Kidney epithelial cell (primary cell): ENCODE measurements at regions not wholly inside any gene's neighbourhood (a gene's known extent, or its start where the extent isn't known, plus 50 kb on each side); places are given as distances from the start of the nearest gene placed in this dataset.

Source experiments
- DNase-seq: peaks from one replicate; pipeline ENCODE4 v3.0.0-alpha.2; 2010; ENCODE audit warnings: low read depth
- H3K27me3 ChIP-seq: 2 replicates; pipeline ENCODE4 v1.6.0; 2011; ENCODE audit warnings: low read length; ENCODE audit not compliant: control insufficient read depth, insufficient read depth
- H3K36me3 ChIP-seq: 2 replicates; pipeline ENCODE4 v1.5.1; 2011; ENCODE audit warnings: low read length; ENCODE audit not compliant: control insufficient read depth, insufficient read depth
- H3K4me3 ChIP-seq: 2 replicates; pipeline ENCODE4 v1.5.1; 2011; ENCODE audit warnings: low read depth, mild to moderate bottlenecking, control low read depth, low read length
- TF ChIP-seq, protein P1 (sequence below): IDR thresholded peaks from 2 replicates; pipeline ENCODE4 v1.5.1; 2011; ENCODE audit warnings: mild to moderate bottlenecking, moderate library complexity, low read length, control low read depth, inconsistent platforms; ENCODE audit not compliant: insufficient read depth, poor library complexity, severe bottlenecking

DNA sequence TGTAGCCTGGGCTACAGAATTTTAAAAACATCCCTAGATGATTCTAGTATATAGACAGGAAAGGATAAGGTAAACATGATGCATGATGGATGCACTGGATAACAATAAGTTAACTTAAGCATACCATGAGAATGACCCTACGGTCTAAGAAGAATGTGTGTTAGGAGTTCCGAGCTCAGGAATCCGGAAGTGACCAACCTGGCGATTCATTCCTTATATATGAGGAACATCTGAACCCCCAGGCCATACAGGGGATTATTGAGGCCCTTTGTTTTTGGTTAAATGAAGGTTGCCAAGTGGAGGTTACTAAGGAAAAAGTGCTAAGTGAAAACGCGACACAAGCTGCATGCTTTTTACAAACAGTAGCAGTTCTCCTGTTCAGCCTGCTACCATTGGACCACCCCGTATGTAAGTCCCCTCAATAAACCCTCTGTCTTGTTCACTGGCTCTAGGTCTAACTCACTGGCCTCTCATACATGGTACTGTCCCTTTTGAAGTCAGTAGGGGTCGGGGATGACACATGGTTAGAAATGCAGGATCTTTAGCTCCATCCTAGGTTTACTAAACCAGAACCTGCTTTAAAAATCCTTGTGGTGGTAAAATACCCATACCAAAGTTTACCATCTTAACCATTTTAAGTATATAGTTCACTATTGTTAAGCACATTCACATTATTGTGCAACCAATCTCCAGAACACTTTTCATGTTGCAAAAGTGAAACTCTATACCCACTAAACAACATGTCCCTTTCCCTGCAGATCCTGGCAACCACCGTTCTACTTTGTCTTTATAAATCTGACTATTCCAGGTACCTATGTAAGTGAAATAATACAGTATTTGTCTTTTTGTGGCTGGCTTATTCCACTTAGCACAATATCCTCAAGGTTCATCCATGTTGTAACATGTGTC, 111.0 kb upstream of the MAP4K3 start:
- TF ChIP-seq, protein P1, sequence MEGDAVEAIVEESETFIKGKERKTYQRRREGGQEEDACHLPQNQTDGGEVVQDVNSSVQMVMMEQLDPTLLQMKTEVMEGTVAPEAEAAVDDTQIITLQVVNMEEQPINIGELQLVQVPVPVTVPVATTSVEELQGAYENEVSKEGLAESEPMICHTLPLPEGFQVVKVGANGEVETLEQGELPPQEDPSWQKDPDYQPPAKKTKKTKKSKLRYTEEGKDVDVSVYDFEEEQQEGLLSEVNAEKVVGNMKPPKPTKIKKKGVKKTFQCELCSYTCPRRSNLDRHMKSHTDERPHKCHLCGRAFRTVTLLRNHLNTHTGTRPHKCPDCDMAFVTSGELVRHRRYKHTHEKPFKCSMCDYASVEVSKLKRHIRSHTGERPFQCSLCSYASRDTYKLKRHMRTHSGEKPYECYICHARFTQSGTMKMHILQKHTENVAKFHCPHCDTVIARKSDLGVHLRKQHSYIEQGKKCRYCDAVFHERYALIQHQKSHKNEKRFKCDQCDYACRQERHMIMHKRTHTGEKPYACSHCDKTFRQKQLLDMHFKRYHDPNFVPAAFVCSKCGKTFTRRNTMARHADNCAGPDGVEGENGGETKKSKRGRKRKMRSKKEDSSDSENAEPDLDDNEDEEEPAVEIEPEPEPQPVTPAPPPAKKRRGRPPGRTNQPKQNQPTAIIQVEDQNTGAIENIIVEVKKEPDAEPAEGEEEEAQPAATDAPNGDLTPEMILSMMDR, result no peak
- Histone ChIP-seq H3K36me3 (no peaks in the 10 kb centered on the region), H3K27me3 (no peaks in the 10 kb centered on the region), H3K4me3 (no peak overlapping the region)
- peak; percentile 34 for DNase-seq

GRCh38 chr2:39549000-39549399, 111.9 kb upstream of the MAP4K3 start:
- H3K27me3 ChIP-seq, result no peaks in the 10 kb centered on the region
- DNase-seq, result no peak
- TF ChIP-seq, protein P1, result no peak
- H3K4me3 ChIP-seq, result no peak overlapping the region
- H3K36me3 ChIP-seq, result no peaks in the 10 kb centered on the region

- Histone ChIP-seq H3K36me3 (no peaks in the 10 kb centered on the region), H3K27me3 (no peaks in the 10 kb centered on the region), H3K4me3 (no peak overlapping the region)
- TF ChIP-seq, protein P1, result no peak
- DNase-seq, result no peak
Measured at GRCh38 chr2:39549718-39550464, 112.8 kb upstream of the MAP4K3 start.

DNA sequence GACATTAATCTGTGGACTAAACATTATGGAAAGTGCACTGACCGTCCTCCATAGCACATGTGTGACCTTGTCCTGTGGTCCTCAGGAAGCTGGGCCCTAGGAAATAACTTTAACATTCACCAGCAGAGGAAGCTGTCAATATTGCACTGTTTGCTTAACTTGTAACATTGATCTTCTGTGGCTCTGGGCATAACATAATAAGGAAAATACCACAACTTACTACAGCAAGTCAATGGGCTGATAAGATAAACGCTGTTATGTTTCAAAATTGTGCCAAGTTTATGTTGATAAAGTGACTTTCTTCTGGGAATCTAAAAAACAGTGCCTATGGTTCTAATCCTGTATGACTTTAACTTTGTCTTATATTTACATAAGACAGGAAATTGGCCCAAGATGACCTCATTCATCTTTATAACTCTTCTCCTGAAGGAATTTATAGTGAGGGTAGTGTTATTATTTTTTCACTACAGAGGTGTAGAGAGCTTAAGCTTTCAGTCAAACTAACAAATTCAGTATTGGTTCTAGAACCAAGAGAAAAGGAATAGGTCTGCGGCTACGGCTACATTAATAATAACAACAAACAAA, 113.7 kb upstream of the MAP4K3 start:
- TF ChIP-seq, protein P1, result no peak
- H3K4me3 ChIP-seq, result no peak overlapping the region
- no peak for DNase-seq
- H3K27me3 ChIP-seq, result no peaks in the 10 kb centered on the region
- H3K36me3 ChIP-seq, result no peaks in the 10 kb centered on the region

- Histone ChIP-seq H3K4me3 (no peak overlapping the region), H3K36me3 (no peaks in the 10 kb centered on the region), H3K27me3 (no peaks in the 10 kb centered on the region)
- DNase-seq, result no peak
- TF ChIP-seq, protein P1, result no peak
Measured at GRCh38 chr2:39558906-39559305, 106.8 kb upstream of the TMEM178A start.
